ENCODE measurements at regions not wholly inside any gene's neighbourhood (a gene's known extent, or its start where the extent isn't known, plus 50 kb on each side); places are given as distances from the start of the nearest gene placed in this dataset.

- DNase-seq, result no peak
Observed at GRCh38 chr1:84090447-84091245, 53.4 kb upstream of the PRKACB start.

DNA sequence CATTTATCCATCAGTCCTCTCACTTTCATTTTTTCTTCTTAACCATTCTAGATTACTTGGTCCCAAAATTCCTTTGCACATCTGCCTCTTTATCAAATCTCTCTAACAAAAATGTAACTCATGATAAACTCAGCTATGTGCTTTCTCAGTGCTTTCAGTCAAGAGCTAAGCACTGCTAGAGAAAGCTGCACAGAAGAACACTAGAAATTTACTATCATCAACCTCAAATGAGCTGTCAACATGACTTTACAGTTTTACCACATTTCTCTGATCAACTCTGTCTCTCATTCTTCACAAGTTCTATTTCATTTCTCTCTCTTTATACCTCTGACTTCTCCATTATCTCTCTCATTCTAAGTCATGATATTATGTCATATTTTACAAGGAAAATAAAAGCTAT lies 54.2 kb upstream of the PRKACB start:
- no peak for DNase-seq

GRCh38 chr1:84089465-84089864 lies 54.6 kb upstream of the PRKACB start:
- DNase-seq, result no peak

DNA sequence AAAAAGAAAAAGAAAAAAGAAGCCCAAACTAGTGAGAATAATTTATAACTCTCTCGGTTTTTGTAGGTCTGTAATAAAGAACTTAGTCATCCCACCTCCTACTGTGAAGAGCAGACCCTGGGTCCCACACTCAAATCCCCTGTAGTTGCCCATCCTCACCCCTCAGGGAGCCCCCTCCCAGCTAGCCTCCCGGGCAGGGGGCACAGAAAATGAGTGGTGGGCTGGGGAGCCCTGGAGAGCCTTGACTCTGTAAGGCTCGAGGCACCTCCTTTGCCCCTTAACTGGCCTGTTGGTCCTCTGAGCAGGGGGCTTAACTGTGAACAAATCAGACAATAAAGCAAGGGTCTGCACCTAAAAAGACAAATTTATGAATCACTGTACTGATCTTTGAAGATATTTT lies 57.5 kb upstream of the PRKACB start:
- DNase-seq, result no peak

DNA sequence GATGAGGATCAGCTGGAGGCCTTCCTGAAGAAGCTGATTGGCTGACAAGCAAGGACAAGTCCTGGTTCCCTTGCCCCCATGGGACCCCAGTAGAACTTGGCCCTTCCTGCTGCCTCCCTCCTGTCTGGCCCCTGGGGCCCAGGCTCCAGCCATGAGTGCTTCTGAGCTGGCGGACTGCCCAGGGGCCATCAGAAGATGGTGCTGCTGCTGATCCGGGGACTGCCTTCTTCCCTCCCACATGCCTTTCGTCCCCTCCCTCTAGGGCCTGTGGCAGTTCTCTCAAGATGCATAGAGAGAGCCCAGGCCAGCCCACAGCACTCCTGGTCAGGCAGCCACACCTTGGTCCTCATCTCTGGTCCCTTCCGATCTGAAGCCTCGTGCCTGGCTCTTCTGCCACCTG lies 57.9 kb upstream of the PRKACB start:
- no peak for DNase-seq

DNA sequence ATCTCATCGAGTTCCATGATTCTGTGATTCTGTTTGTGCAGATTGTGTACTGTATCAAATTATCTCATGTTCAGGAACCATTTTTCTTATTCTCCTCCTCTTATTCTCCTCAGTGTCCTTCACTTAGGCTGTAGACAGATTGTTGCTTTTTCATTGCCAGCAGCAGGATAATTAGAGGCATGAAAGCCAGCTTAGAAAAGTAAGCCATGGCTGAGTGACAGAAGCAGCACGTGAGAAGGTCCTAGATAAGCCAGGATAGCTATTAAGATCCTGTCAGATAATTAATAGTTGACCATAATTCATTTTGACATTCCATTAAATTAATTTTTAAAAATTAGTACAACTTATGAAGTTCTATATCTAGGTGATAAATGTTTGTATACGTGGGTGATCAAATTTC lies 60.8 kb upstream of the PRKACB start:
- DNase-seq, result peak; percentile 52

DNA sequence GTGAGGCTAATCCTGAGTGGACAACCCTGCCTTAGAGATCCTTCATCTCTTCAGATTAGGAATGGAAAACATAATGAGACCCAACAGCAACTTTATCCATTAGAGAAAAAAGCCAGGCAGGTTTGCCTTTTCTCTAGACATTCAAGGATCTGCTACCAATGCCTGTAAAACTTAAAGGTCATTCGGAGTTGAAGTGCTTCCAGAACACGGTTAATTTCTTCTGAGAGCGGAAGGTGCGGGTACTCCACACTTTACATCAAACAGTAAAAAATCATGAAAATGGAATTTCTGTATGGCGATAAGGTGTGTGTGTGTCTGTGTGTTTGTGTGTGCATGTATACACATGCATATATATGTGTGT lies 65.2 kb upstream of the PRKACB start:
- no peak for DNase-seq

DNA sequence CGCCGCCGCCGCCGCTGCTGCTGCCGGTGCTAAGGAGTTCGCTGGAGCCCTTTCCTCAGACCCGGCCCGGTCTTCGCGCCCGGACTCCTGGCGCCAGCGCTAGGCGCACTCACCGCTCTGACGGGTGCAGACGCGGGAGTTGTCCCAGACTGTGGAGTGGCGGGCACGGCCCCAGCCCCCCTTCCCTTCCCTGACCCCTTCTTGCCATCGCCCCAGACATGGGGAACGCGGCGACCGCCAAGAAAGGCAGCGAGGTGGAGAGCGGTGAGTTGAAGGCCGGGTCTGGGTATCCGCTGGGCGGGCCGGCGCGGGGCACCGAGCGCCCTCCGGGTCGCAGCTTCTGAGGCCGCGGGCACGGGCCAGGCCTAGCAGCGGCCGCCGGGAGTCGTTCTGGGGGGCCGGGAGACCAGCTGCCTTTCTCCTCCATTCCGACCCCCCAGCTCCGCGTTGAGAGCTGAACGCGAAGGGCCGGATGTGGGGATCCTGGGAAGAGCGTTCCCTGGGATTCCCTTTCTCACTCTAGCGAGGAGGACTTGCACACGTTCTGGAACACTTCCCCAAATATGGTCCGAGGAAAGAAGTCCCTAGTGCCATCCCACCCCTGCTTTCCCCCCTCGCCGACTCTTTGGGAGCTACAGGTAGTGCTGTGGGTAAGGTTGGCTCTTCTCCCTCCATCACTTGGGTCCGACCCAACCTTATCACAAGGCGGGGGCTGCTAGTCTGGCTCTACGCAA lies 65.8 kb upstream of the PRKACB start:
- peak; percentile 18 for DNase-seq

GRCh38 chr1:84077476-84078107 lies 66.5 kb upstream of the PRKACB start:
- peak; percentile 72 for DNase-seq

GRCh38 chr1:84073266-84073665 lies 70.8 kb upstream of the PRKACB start:
- DNase-seq, result no peak

- no peak for DNase-seq
Observed at GRCh38 chr1:84069236-84069845, 70.4 kb upstream of the TTLL7 start.

GRCh38 chr1:84062496-84062895 lies 63.6 kb upstream of the TTLL7 start:
- DNase-seq, result no peak

DNA sequence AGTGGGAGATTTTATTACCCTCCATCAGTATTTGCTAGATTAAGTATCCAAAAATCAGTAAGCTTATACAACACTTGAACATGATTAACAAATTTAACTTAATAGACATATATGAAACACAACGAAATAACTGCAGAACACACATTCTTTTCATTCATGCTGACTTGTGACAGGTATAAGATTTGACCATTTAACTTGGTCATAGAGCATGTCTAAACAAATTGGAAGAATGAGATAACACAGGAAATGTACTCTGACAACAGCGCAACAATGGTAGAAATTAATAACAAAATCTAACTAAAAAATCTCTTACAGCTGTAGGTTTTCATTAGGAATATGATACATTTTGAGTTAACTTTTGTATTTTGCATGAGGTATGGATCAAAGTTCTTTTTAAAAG lies 62.4 kb upstream of the TTLL7 start:
- DNase-seq, result no peak

GRCh38 chr1:84060781-84061180 lies 61.8 kb upstream of the TTLL7 start:
- DNase-seq, result no peak

DNA sequence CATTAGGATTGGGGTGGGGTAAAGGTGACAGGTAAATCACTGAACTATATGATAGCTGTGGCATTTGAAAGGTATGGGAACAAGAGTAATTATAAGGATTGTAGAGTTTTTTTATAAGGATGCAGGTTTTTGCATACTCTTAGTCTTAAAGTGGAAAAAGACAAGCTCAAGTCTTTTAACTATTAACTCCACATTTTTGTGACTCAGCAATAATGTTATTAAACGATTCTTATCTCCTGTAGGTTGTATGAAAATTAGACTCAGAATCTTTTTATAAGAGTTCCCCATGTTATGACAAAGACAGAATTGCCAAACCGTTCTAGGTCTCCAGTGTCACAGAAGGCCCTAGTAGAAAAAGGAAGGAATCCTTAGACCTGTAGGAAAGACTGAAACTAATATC lies 49.9 kb upstream of the TTLL7 start:
- no peak for DNase-seq
